ENCODE measurements at regions not wholly inside any gene's neighbourhood (a gene's known extent, or its start where the extent isn't known, plus 50 kb on each side); places are given as distances from the start of the nearest gene placed in this dataset.
"Not testable (repeated sequence)": the region's sequence is repeated elsewhere in the genome, so short reads cannot be mapped to it uniquely, and the experiment has no call there.

- DNase-seq, result no peak
Measured at GRCh38 chr13:61975001-61975400, 559.4 kb upstream of the PCDH20 start.

DNA sequence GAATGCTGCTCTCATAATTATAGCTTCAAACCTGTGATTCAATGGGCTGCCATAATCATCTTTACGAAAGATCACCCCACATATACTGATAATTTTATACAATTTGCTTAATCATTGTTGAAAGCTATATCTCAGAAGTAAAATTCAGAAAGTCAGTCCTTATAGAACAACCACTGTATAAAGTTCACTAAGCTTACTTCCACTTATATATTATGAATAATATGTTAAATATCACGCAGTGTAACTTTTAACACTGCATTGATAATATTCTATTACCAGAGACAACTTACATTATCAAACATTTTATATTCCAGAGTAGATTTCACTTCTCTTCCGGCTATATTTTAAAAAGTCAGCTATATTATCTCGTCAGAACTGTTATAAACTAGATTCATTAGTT lies 550.1 kb upstream of the PCDH20 start:
- DNase-seq, result no peak

GRCh38 chr13:61960981-61961380 lies 545.3 kb upstream of the PCDH20 start:
- no peak for DNase-seq

GRCh38 chr13:61954092-61954491 lies 538.4 kb upstream of the PCDH20 start:
- peak; percentile 47 for DNase-seq

DNA sequence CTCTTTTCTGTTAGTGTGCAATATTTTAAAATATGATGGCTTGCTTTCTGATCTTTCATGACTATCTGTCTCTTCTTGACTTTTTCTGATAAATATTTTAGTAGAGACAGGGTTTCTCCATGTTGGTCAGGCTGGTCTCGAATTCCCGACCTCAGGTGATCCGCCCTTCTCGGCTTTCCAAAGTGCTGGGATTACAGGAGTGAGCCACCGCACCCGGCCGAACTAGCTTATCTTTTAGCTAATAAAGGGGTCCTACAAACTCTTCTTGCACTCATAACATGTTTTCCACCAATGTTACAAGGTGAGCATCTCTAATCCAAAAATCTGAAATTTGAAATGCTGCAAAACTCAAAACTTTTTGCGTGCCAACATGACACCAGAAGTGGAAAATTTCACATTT lies 535.2 kb upstream of the PCDH20 start:
- no peak for DNase-seq

DNA sequence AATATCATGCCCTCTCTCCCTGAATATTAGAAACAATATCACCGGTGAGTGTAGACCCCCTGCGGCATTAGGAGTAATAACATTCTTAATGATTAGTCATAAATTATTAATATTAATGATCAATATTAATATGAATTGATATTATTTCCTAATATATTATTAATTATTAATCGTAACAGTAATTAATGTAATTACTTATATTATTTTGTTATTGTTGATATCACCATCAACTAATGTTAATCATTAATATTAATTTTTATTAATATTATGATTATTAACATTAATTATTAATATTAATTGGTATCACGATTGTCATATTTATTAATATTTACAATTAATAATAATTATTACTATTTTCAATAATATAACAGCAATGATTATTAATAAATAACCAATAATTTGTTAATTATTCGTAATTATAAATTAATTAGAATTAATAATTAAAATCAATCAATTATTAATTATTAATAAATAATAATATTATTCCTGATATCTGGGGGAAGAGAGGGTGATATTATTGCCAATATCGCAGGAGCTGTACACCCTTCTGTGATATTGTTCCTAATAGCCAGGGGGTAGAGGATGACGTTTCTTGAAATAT lies 528.8 kb upstream of the PCDH20 start:
- DNase-seq, result no peak

- DNase-seq, result no peak
Measured at GRCh38 chr13:61935710-61936109, 520.1 kb upstream of the PCDH20 start.

- no peak for DNase-seq
Measured at GRCh38 chr13:61927648-61928047, 512.0 kb upstream of the PCDH20 start.

DNA sequence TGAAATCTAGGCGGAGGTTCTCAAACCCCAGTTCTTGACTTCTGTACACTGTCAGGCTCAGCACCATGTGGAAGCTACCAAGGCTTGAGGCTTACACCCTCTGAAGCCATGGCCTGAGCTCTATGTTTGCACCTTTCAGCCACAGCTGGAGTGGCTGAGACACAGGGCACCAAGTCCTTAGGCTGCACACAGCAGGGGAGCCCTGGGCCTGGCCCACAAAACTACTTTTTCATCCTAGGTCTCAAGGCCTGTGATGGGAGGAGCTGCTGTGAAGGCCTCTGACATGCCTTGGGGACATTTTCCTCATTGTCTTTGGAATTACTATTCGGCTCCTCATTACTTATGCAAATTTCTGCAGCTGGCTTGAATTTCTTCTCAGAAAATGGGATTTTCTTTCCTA lies 503.2 kb upstream of the PCDH20 start:
- no peak for DNase-seq

GRCh38 chr13:61916483-61916882 lies 500.8 kb upstream of the PCDH20 start:
- DNase-seq, result no peak

DNA sequence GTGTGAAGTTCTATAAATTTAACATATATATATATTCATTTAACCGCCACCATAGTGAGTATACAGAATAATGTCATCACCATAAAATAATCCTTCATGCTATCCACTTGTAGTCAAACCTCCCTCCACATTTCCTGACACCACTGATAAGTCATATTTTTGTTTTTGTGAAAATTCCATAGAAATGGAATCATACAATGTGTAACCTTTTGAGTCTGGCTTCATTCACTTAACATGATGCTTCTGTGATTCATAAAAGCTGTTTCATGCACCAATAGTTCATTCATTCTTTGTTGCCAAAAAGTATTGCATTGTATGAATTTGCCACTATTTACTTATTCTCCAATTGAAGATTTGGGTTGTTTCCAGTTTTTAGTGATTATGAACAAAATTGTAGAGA lies 497.5 kb upstream of the PCDH20 start:
- no peak for DNase-seq

DNA sequence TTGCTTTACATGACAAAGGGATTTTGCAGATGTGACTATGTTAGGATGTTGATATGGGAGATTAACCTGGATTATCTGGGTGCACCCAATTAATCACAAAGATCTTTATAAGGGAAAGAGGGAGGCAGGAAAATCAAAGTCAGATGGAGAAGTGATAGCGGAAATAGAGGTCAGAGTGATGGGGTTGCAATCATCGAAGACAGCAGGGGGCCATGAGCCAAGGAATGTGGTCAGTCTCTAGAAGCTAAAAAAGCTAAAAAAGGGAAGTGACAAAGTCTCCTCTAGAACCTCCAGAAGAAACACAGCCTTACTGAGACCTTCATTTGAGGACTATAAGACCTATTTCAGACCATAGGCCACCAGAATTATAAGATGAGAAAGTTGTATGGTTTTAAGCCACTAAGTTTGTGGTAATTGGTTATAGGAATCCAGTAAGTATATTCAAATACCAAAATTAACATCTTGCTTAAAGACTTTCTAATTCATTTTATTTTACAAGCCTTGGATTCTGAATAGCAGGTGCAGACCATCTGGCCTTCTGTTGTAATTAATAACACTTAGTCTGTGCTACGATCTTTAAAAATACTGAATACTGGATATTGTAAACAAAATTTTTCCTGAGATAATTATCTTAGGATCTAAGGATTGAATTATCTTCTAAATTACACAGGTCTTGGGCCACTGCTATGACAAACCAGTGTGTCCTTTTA lies 493.4 kb upstream of the PCDH20 start:
- DNase-seq, result no peak

DNA sequence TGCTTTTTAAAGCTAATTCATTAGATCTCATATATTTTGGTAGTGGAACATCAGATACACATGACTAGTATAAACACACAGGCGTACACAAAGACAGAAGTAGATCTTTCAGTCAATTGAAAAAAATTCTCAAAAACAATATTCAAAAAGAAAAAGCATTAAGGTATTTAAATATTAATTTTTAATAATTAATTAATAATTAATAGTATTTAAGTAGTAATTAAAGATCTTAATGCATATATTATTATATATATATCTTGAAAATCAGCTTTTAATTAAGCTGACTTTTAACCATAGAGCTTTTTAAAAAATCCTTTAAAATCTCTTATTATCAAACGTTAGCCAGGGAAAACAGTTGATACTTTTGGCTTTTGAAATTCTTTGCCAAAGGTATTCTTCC lies 489.4 kb upstream of the PCDH20 start:
- DNase-seq, result no peak

DNA sequence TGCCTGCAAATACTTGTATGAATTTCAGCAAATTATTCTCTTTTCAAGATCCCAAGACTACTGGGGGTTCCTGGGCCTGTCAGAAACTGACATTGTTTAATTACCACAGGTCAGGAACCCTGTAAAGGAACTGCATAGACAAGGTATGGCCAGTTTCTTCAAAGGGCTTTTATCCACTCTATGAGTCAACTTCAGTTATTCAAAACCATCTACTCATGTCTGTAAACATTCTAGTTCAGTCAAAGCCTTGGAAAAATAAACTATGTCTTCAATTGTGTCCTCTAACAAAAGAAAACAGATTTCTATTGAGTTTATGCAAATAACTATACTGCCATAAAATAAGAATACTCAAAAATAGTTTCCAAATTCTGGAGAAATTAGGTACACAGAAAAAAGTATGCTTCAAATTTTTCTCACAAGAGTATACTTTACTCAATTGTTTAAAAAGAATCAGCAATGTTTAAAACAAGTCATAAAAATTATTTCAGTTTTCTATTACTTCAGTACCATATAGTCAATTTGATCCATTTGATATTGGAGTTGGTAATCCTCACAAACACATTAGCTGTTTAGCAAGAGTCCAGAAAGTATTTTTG lies 486.4 kb upstream of the PCDH20 start:
- DNase-seq, result no peak

GRCh38 chr13:61900033-61900432 lies 484.4 kb upstream of the PCDH20 start:
- DNase-seq, result no peak

- no peak for DNase-seq
Measured at GRCh38 chr13:61898207-61898606, 482.6 kb upstream of the PCDH20 start.

GRCh38 chr13:61891401-61891800 lies 475.8 kb upstream of the PCDH20 start:
- no peak for DNase-seq

DNA sequence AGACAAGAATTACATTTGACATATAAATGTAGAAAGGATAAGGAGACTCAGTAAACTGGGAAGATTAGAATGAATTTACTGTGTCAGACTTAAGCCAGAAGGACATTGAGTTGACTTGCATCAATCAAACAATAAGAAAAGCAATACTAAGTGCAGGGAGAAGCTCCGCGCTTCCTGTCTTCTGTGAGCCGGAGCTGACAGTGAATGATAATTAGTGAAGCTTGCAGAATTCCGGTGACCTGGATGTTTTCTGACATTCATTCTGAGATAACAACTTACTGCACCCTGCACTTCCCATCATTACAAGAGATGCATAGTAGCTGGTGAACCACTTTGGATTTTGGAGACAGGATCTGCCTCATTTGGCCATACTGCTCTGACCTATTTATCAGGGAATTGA lies 469.2 kb upstream of the PCDH20 start:
- DNase-seq, result no peak

GRCh38 chr13:61880578-61881283 lies 465.1 kb upstream of the PCDH20 start:
- DNase-seq, result peak; percentile 5

DNA sequence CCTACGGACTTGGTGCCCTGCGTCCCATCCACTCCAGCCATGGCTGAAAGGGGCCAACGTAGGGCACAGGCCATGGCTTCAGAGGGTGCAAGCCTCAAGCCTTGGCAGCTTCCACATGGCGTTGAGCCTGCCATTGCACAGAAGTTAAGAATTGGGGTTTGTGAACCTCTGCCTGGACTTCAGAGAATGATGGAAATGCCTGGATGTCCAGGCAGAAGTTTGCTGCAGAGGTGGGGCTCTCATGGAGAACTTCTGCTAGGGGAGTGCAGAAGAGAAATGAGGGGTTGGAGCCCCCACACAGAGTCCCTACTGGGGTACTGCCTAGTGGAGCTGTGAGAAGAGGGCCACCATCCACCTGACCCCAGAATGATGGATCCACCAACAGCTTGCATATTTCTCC lies 462.9 kb upstream of the PCDH20 start:
- DNase-seq, result not testable (repeated sequence)

DNA sequence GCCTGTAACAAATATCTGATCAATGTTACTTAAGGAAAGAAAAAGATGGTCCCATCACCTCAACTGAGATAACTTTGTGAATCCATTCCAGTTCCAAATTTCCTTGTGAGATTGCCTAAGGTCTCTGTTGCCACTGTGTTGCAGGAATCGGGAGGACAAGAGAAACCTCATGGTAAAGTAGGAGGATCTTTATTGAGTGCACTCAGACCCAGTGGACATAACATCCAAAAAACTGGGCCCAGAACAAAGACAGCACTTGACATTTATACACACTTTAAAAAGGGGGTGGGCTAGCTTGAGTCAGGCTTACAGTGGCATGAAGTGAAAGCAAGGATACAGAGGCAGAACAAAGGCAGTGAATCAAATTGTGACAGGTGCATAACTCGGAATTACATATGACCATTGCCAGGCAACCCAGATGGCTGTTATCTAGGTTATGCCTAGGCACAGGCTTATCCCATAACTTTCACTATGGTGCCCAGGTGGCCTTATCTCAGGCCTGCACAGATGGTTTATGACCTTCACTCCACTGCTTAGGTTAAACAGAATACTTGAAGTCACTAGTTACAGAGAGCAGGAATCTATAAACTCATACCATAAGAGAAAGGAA lies 459.4 kb upstream of the PCDH20 start:
- DNase-seq, result no peak

DNA sequence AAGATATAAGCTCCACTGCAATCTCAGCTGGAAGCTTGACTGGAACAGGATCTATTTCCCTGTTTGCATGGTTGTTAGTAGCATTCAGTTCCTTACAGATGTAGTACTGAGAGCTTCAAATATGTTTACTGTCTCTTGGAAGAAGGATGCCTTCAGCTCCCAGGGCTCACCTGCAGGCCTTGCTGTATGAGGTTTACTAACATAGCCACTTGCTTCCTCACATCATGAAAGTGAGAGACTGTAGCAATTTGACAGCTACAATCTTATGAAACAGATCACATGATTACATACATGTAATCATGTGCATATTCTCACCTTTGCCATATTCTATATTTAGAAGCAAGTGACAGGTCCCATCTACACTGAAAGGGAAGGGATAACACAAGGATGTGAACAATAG lies 458.1 kb upstream of the PCDH20 start:
- DNase-seq, result no peak

DNA sequence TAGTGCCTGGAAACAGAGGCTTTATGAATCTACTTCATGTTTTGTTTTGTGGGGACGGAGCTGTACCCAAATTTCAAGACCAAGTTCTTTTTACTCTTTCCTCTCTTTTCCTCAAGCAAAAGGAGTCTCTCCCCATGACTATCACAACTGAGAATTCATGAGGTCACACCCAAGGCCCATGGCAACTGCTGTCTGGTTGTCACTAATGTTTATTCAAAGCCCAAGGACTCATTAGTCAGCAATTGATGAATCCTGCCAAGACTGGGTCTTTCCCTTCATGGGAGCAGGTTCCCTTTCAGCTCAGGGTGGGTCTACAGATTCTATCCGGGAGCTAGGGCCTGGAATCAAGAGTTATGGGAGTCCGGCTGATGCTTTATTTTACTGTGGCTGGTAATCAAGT lies 441.5 kb upstream of the PCDH20 start:
- DNase-seq, result no peak
